Neural cell (in vitro differentiated cells): ENCODE measurements at regions not wholly inside any gene's neighbourhood (a gene's known extent, or its start where the extent isn't known, plus 50 kb on each side); places are given as distances from the start of the nearest gene placed in this dataset.

Experiments used
- H2AFZ ChIP-seq: fragments of 200-600, 300-800 bp; sonication (generic), shearing (Covaris generic); 2 replicates; pipeline ENCODE4 v1.6.0; 2014; ENCODE audit warnings: low read depth, mild to moderate bottlenecking, antibody characterized with exemption, low read length, moderate library complexity
- H3F3A ChIP-seq: fragments of 200-600 bp; shearing (Covaris generic); 2 replicates; pipeline ENCODE4 v1.6.1; 2016; ENCODE audit warnings: mild to moderate bottlenecking, moderate library complexity, mixed read lengths, antibody characterized with exemption, low read length; ENCODE audit not compliant: insufficient read depth, poor library complexity, severe bottlenecking
- H3K27ac ChIP-seq: fragments of 200-600, 300-800 bp; sonication (generic), shearing (Covaris generic); 2 replicates; pipeline ENCODE4 v1.5.1; 2014; ENCODE audit warnings: mild to moderate bottlenecking, low read length, moderate library complexity
- H3K27me3 ChIP-seq: fragments of 300-800, 200-600 bp; sonication (generic), shearing (Covaris generic); 2 replicates; pipeline ENCODE4 v1.6.0; 2014; ENCODE audit warnings: mild to moderate bottlenecking, low read depth, low read length, moderate library complexity; ENCODE audit not compliant: insufficient read depth
- H3K36me3 ChIP-seq: fragments of 300-800, 200-600 bp; sonication (generic), shearing (Covaris generic); 2 replicates; pipeline ENCODE4 v1.5.1; 2014; ENCODE audit warnings: mild to moderate bottlenecking, antibody characterized with exemption, low read length, moderate library complexity; ENCODE audit not compliant: insufficient read depth
- H3K4me2 ChIP-seq: fragments of 300-800, 200-600 bp; sonication (generic), shearing (Covaris generic); 2 replicates; pipeline ENCODE4 v1.6.0; 2014; ENCODE audit warnings: mild to moderate bottlenecking, low read length
- H3K4me3 ChIP-seq: fragments of 300-800, 200-600 bp; sonication (generic), shearing (Covaris generic); 2 replicates; pipeline ENCODE4 v1.5.1; 2014; ENCODE audit warnings: mild to moderate bottlenecking, low read length, moderate library complexity
- H3K79me2 ChIP-seq: fragments of 200-600 bp; shearing (Covaris generic); replicated peaks from 2 replicates; pipeline ENCODE4 v1.6.0; 2014; ENCODE audit warnings: mild to moderate bottlenecking, low read length, moderate library complexity; ENCODE audit not compliant: insufficient read depth
- H3K9ac ChIP-seq: fragments of 300-800, 200-600 bp; sonication (generic), shearing (Covaris generic); 2 replicates; pipeline ENCODE4 v1.6.1; 2016; ENCODE audit warnings: mild to moderate bottlenecking, low read length, mixed read lengths
- H3K9me2 ChIP-seq: fragments of 200-600 bp; shearing (Covaris generic); 2 replicates; pipeline ENCODE4 v1.6.1; 2016; ENCODE audit warnings: mild to moderate bottlenecking, low read length, mixed read lengths; ENCODE audit not compliant: insufficient read depth
- H3K9me3 ChIP-seq: fragments of 200-600, 300-800 bp; sonication (generic), shearing (Covaris generic); 2 replicates; pipeline ENCODE4 v1.6.1; 2016; ENCODE audit warnings: mild to moderate bottlenecking, mixed run types, low read length, moderate library complexity, mixed read lengths
- H4K20me1 ChIP-seq: fragments of 200-600 bp; shearing (Covaris generic); 2 replicates; pipeline ENCODE4 v1.6.1; 2016; ENCODE audit warnings: mild to moderate bottlenecking, mixed run types; ENCODE audit not compliant: insufficient read depth
- EP300 ChIP-seq: fragments of 450-650 bp; conservative IDR thresholded peaks from 2 replicates; pipeline ENCODE4 v1.6.1; 2014; ENCODE audit warnings: antibody characterized with exemption, mild to moderate bottlenecking, moderate library complexity; ENCODE audit not compliant: poor library complexity, severe bottlenecking
- EZH2 ChIP-seq: fragments of 200-600, 300-800 bp; shearing (Covaris generic), sonication (generic); IDR thresholded peaks from 2 replicates; pipeline ENCODE4 v1.6.1; 2014; ENCODE audit warnings: antibody characterized with exemption, low read length, borderline replicate concordance, mild to moderate bottlenecking; ENCODE audit not compliant: insufficient read depth, poor library complexity, severe bottlenecking
- MXI1 ChIP-seq: fragments of 450-650 bp; conservative IDR thresholded peaks from 2 replicates; pipeline ENCODE4 v1.6.1; 2014; ENCODE audit warnings: antibody characterized with exemption, mild to moderate bottlenecking; ENCODE audit not compliant: poor library complexity, severe bottlenecking
- POLR2AphosphoS5 ChIP-seq: IDR thresholded peaks from 2 replicates; pipeline ENCODE4 v1.6.1; 2012
- RAD21 ChIP-seq: fragments of 450-650 bp; conservative IDR thresholded peaks from 2 replicates; pipeline ENCODE4 v1.6.1; 2014; ENCODE audit warnings: antibody characterized with exemption, mild to moderate bottlenecking, moderate library complexity
- SMC3 ChIP-seq: fragments of 450-650 bp; conservative IDR thresholded peaks from 2 replicates; pipeline ENCODE4 v1.6.1; 2014; ENCODE audit warnings: antibody characterized with exemption, mild to moderate bottlenecking, moderate library complexity; ENCODE audit not compliant: poor library complexity
- TAF1 ChIP-seq: IDR thresholded peaks from 2 replicates; pipeline ENCODE4 v1.6.1; 2012; ENCODE audit warnings: low read depth
- TF ChIP-seq, protein P1 (sequence below): fragments of 450-650 bp; IDR thresholded peaks from 2 replicates; pipeline ENCODE4 v1.5.1; 2014; ENCODE audit warnings: antibody characterized with exemption, mild to moderate bottlenecking, moderate library complexity; ENCODE audit not compliant: poor library complexity, severe bottlenecking
- TF ChIP-seq, protein P2 (sequence below): IDR thresholded peaks from 2 replicates; pipeline ENCODE4 v1.6.1; 2012; ENCODE audit warnings: borderline replicate concordance

DNA sequence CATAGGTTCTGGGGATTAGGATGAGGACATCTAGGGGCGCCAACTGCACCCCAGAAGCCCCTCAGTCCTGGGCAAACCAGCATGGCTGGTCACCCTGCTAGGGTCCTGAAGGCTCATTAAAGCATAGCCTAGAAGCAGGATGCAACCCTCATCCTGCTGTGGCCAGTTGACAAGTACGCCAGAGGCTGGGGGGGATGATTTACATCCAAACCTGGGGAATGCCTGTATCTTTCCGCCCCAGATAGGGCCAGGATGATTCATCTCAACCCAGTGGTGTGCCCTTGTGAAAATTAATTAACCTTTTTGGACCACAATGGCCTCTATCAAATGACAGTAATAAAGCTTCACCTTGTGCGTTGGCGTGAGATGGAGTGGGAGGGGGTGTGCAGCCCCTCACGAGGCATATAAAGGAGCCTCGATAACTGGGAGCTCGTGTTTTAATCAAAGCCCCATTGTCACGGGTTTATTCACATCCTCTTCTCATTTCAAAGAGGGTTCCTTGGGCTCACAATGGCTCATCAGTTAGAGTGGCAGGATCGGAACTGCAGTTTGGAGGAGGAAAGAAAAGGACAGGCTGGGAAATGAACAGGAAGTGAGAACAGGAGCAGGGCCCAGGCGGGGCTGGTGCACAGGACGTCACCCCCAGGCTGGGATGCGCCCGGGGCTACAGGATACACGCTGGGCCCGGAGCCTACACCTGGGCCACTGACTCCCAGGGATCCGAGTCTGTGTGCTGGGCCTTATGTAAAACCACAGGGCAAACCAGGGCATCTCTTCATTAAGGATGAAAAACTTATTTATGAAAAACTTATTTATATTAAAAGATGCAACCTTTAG lies 121.8 kb upstream of the PHACTR3 start:
- no peaks in the 10 kb centered on the region for H3K27me3 ChIP-seq
- no peaks in the 10 kb centered on the region for H3K79me2 ChIP-seq
- no peaks in the 10 kb centered on the region for H4K20me1 ChIP-seq
- H3K9me3 ChIP-seq: no peaks in the 10 kb centered on the region
- H3F3A ChIP-seq: no peaks in the 10 kb centered on the region
- no peak for TF ChIP-seq MXI1
- TF ChIP-seq, protein P1, sequence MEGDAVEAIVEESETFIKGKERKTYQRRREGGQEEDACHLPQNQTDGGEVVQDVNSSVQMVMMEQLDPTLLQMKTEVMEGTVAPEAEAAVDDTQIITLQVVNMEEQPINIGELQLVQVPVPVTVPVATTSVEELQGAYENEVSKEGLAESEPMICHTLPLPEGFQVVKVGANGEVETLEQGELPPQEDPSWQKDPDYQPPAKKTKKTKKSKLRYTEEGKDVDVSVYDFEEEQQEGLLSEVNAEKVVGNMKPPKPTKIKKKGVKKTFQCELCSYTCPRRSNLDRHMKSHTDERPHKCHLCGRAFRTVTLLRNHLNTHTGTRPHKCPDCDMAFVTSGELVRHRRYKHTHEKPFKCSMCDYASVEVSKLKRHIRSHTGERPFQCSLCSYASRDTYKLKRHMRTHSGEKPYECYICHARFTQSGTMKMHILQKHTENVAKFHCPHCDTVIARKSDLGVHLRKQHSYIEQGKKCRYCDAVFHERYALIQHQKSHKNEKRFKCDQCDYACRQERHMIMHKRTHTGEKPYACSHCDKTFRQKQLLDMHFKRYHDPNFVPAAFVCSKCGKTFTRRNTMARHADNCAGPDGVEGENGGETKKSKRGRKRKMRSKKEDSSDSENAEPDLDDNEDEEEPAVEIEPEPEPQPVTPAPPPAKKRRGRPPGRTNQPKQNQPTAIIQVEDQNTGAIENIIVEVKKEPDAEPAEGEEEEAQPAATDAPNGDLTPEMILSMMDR: no peak
- no peak for TF ChIP-seq TAF1
- TF ChIP-seq EZH2: no peak
- no peak for TF ChIP-seq EP300
- TF ChIP-seq, protein P2, sequence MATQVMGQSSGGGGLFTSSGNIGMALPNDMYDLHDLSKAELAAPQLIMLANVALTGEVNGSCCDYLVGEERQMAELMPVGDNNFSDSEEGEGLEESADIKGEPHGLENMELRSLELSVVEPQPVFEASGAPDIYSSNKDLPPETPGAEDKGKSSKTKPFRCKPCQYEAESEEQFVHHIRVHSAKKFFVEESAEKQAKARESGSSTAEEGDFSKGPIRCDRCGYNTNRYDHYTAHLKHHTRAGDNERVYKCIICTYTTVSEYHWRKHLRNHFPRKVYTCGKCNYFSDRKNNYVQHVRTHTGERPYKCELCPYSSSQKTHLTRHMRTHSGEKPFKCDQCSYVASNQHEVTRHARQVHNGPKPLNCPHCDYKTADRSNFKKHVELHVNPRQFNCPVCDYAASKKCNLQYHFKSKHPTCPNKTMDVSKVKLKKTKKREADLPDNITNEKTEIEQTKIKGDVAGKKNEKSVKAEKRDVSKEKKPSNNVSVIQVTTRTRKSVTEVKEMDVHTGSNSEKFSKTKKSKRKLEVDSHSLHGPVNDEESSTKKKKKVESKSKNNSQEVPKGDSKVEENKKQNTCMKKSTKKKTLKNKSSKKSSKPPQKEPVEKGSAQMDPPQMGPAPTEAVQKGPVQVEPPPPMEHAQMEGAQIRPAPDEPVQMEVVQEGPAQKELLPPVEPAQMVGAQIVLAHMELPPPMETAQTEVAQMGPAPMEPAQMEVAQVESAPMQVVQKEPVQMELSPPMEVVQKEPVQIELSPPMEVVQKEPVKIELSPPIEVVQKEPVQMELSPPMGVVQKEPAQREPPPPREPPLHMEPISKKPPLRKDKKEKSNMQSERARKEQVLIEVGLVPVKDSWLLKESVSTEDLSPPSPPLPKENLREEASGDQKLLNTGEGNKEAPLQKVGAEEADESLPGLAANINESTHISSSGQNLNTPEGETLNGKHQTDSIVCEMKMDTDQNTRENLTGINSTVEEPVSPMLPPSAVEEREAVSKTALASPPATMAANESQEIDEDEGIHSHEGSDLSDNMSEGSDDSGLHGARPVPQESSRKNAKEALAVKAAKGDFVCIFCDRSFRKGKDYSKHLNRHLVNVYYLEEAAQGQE: no peak
- TF ChIP-seq SMC3: no peak
- no peak for TF ChIP-seq POLR2AphosphoS5
- TF ChIP-seq RAD21: no peak
- H3K4me3 ChIP-seq: no peak overlapping the region
- H3K9me2 ChIP-seq: no peaks in the 10 kb centered on the region
- no peak overlapping the region for H3K4me2 ChIP-seq
- no peaks in the 10 kb centered on the region for H3K36me3 ChIP-seq
- no peak overlapping the region for H3K27ac ChIP-seq
- H3K9ac ChIP-seq: no peak overlapping the region
- no peak overlapping the region for H2AFZ ChIP-seq

GRCh38 chr20:59483481-59483880 lies 120.9 kb upstream of the PHACTR3 start:
- Histone ChIP-seq H3K79me2 (no peaks in the 10 kb centered on the region), H3K9ac (no peak overlapping the region), H3K36me3 (no peaks in the 10 kb centered on the region), H3F3A (no peaks in the 10 kb centered on the region), H3K4me2 (no peak overlapping the region), H3K27me3 (no peaks in the 10 kb centered on the region), H3K9me2 (no peaks in the 10 kb centered on the region), H3K9me3 (no peaks in the 10 kb centered on the region), H2AFZ (no peak overlapping the region), H4K20me1 (no peaks in the 10 kb centered on the region), H3K27ac (no peak overlapping the region), H3K4me3 (no peak overlapping the region)
- TF ChIP-seq RAD21 (no peak), EZH2 (no peak), MXI1 (no peak), POLR2AphosphoS5 (no peak), SMC3 (no peak), EP300 (no peak), TAF1 (no peak)
- TF ChIP-seq, protein P1: no peak
- TF ChIP-seq, protein P2: no peak
